GM18951 (cell line): ENCODE measurements at regions not wholly inside any gene's neighbourhood (a gene's known extent, or its start where the extent isn't known, plus 50 kb on each side); places are given as distances from the start of the nearest gene placed in this dataset.
"Not testable (repeated sequence)": the region's sequence is repeated elsewhere in the genome, so short reads cannot be mapped to it uniquely, and the experiment has no call there.

Source experiments
- POLR2A ChIP-seq: IDR thresholded peaks from 4 replicates; pipeline ENCODE4 v1.6.1; 2011; ENCODE audit warnings: mild to moderate bottlenecking; ENCODE audit not compliant: insufficient read length, insufficient read depth; ENCODE audit errors: extremely low read depth
- in situ Hi-C: fragments of 300-500 bp; cut with MboI; formaldehyde crosslinking; loops from one replicate; pipeline ENCODE4 v1.12.0; 2022; ENCODE audit warnings: low sequenced_read_pairs, mixed read lengths, inconsistent platforms; ENCODE audit not compliant: unreplicated experiment

GRCh38 chr1:189970331-189971230, 507.1 kb downstream of the BRINP3 start:
- TF ChIP-seq POLR2A, result no peak
- in situ Hi-C loops, result no loop called here

- in situ Hi-C loops, result no loop called here
- TF ChIP-seq POLR2A, result no peak
Observed at GRCh38 chr1:189971656-189972055, 506.0 kb downstream of the BRINP3 start.

DNA sequence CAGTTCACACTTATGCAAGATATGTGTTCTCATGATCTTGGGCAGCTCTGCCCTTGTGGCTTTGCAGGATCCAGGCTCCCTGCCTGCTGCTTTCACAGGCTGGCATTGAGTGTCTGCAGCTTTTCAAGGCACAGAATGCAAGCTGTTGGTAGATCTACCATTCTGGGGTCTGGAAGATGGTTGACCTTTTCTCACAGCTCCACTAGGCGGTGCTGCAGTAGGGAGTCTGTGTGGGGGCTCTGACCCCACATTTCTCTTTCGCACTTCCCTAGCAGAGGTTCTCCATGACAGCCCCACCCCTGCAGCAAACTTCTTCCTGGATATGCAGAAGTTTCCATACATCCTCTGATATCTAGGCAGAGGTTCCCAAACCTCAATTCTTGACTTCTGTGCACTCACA, 500.5 kb downstream of the BRINP3 start:
- no peak for TF ChIP-seq POLR2A
- in situ Hi-C loops, result no loop called here

DNA sequence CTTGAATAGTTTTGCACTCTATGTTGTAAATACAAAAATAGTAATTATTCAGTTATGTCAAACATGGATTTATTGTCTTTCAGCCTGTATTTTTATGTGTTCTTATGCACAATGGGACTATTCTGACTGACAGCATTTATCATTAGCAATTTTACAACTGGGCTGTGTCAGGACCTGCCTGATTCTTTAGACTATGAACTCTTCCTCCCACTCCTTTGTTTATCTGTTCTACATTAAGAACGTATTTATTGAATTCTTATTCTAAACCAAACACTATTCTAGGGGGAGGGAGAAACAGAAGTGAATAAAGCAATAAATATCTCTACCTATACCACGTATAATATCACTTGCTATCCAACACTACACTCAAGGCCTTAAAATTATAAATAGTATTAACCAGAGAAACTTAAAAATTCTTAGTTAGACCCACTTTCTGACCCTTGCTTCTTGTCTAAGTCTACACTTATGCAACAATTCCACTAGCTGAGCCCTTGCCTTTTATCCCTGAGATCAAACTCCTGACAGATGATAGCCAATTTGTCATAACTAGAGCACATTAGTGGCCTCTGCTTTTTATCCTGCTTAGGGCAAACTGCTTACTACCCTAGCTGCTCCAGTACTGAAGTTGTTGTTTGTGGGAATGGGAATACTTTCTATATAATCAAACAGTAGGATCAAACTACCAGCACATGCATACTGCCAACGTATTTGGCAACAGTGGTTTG, 494.3 kb downstream of the BRINP3 start:
- TF ChIP-seq POLR2A, result no peak
- in situ Hi-C loops, result no loop called here

DNA sequence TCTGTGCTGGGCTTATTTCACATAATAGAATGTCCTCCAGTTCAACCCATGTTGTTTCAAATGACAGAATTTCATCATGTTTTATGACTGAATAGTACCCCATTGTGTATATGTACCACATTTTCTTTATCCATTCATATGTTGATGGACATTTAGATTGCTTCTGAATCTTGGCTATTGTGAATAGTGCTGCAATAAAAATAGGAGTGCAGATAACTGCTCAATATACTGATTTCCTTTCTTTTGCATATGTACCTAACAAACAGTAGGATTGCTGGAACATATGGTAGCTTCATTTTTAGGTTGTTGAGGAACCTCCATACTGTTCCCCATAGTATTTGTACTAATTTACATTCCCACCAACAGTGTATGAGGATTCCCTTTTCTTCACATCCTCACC, 491.1 kb downstream of the BRINP3 start:
- TF ChIP-seq POLR2A, result no peak

GRCh38 chr1:189987509-189987908, 490.2 kb downstream of the BRINP3 start:
- TF ChIP-seq POLR2A, result no peak
- in situ Hi-C loops, result no loop called here

More for the DNA sequence above, 491.1 kb downstream of the BRINP3 start:
- in situ Hi-C loops, result no loop called here

DNA sequence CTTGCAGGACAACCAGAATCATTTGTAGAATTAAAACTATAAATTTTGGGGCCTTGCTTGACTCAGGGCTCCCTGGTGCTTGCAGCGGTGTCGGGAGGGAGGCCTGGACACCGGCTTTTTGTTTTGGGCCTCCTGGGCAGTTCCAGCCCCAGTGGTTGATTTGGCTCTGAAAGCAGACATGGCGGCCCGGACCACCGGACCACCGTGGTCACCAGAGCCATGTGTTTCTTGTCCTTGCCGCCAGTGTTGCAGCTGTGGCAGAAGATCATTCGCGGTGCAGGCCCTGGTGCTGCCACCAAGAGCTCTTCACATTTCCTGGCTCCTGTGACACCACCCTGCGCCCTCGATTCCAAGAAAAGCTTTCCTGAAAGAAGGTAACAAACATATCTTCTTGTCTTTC, 484.8 kb downstream of the BRINP3 start:
- no peak for TF ChIP-seq POLR2A
- in situ Hi-C loops, result no loop called here

GRCh38 chr1:190000365-190000872, 477.2 kb downstream of the BRINP3 start:
- in situ Hi-C loops, result no loop called here
- TF ChIP-seq POLR2A, result no peak

GRCh38 chr1:190001187-190001586, 476.5 kb downstream of the BRINP3 start:
- no peak for TF ChIP-seq POLR2A
- in situ Hi-C loops, result no loop called here

GRCh38 chr1:190003376-190003775, 474.3 kb downstream of the BRINP3 start:
- in situ Hi-C loops, result no loop called here
- TF ChIP-seq POLR2A, result no peak

DNA sequence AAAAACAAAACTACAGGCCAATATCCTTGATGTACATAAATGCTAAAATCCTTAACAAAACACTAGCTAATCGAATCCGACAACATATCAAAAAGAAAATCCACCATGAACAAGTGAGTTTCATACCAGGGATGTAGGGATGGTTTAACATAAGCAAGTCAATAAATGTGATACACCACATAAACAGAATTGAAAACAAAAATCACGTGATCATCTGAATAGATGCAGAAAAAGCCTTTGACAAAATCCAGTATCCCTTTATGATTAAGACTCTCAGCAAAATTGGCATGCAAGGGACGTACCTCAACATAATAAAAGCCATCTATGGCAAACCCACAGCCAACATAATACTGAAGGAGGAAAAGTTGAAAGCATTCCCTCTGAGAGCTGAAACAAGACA, 466.1 kb downstream of the BRINP3 start:
- in situ Hi-C loops, result no loop called here
- TF ChIP-seq POLR2A, result no peak

DNA sequence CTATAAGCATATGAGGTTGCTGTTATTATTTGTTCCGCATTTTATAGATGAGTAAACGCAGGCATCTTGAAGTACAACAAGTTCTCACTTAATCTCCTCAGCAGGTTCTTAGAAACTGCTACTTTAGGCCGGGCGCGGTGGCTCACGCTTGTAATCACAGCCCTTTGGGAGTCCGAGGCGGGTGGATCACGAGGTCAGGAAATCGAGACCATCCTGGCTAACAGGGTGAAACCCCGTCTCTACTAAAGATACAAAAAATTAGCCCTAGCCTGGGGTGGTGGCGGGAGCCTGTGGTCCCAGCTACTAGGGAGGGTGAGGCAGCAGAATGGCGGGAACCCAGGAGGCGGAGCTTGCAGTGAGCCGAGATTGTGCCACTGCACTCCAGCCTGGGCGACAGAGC, 458.5 kb downstream of the BRINP3 start:
- in situ Hi-C loops, result not testable (repeated sequence)

GRCh38 chr1:190019717-190020116, 457.9 kb downstream of the BRINP3 start:
- no peak for TF ChIP-seq POLR2A
- in situ Hi-C loops, result no loop called here

DNA sequence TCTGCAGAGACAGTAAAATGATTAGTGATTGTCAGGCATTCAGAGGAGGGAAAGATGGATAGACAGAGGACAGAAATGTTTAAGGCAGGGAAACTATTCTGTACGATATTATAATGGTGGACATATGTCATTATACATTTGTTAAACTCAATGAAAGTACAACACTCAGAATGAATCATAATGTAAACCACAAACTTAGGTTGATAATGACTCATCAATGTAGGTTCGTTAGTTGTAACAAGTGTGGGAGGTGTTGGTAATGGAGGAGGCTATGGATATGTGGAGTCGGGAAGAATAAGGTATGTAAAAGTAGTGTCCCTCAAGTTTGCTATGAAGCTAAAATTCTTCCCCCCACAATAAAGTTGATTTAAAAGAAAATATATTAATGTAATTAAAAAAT, 455.0 kb downstream of the BRINP3 start:
- in situ Hi-C loops, result no loop called here
- no peak for TF ChIP-seq POLR2A
